OCI-LY7 (cell line): ENCODE measurements at regions not wholly inside any gene's neighbourhood (a gene's known extent, or its start where the extent isn't known, plus 50 kb on each side); places are given as distances from the start of the nearest gene placed in this dataset.

Experiments used
- BruUV-seq: library from RNA; stranded (reverse); fragments of 400-500 nt; replicated peaks from 2 replicates; lab custom pipeline; 2021; lab: Mats Ljungman, UMichigan
- CTCF ChIA-PET: fragments of 300-600 bp; sonication (Branson Sonifier 250); formaldehyde crosslinking; loops from one replicate; lab custom pipeline; 2022; ENCODE audit warnings: antibody characterized with exemption; ENCODE audit not compliant: unreplicated experiment; lab: Charles Lee
- POLR2A ChIA-PET: fragments of 300-600 bp; sonication (Branson Sonifier 250); formaldehyde crosslinking; loops from one replicate; lab custom pipeline; 2022; ENCODE audit warnings: antibody characterized with exemption; lab: Charles Lee
- DNase-seq: peaks from one replicate; pipeline ENCODE4 v3.0.0-alpha.2; 2015; ENCODE audit warnings: low spot score
- H2AFZ ChIP-seq: fragments of 200-600 bp; sonication (generic), shearing (Covaris generic); 2 replicates; pipeline ENCODE4 v1.6.1; 2014; ENCODE audit warnings: mild to moderate bottlenecking, antibody characterized with exemption, low read length, moderate library complexity
- H3K27ac ChIP-seq: fragments of 200-600 bp; sonication (generic); 2 replicates; pipeline ENCODE4 v1.5.1; 2014; ENCODE audit warnings: mixed run types, low read depth, mild to moderate bottlenecking, moderate library complexity, low read length, inconsistent platforms; ENCODE audit not compliant: poor library complexity, severe bottlenecking
- H3K36me3 ChIP-seq: fragments of 200-600 bp; sonication (generic); 2 replicates; pipeline ENCODE4 v1.6.1; 2014; ENCODE audit warnings: mild to moderate bottlenecking, antibody characterized with exemption, low read length, moderate library complexity, mixed read lengths; ENCODE audit not compliant: insufficient read depth
- H3K4me1 ChIP-seq: fragments of 200-600 bp; sonication (generic); 2 replicates; pipeline ENCODE4 v1.5.1; 2014; ENCODE audit warnings: mild to moderate bottlenecking, low read length; ENCODE audit not compliant: insufficient read depth, poor library complexity, severe bottlenecking
- H3K4me2 ChIP-seq: fragments of 200-600 bp; sonication (generic); 2 replicates; pipeline ENCODE4 v1.6.1; 2014; ENCODE audit warnings: mild to moderate bottlenecking, low read length
- H3K4me3 ChIP-seq: fragments of 200-600 bp; sonication (generic); 2 replicates; pipeline ENCODE4 v1.5.1; 2014; ENCODE audit warnings: mild to moderate bottlenecking, low read depth, low read length; ENCODE audit not compliant: poor library complexity, severe bottlenecking
- H3K79me2 ChIP-seq: fragments of 200-600 bp; sonication (generic); 2 replicates; pipeline ENCODE4 v1.6.1; 2016; ENCODE audit warnings: low read depth, mild to moderate bottlenecking, low read length, moderate library complexity, mixed read lengths; ENCODE audit not compliant: insufficient read depth
- H3K9me2 ChIP-seq: fragments of 200-600 bp; sonication (generic); 2 replicates; pipeline ENCODE4 v1.6.1; 2016; ENCODE audit warnings: mild to moderate bottlenecking, low read length, mixed read lengths; ENCODE audit not compliant: insufficient read depth
- H3K9me3 ChIP-seq: fragments of 200-600 bp; sonication (generic); 2 replicates; pipeline ENCODE4 v1.6.1; 2014; ENCODE audit warnings: mild to moderate bottlenecking, mixed run types, low read length, mixed read lengths
- H4K20me1 ChIP-seq: fragments of 200-600 bp; sonication (generic); 2 replicates; pipeline ENCODE4 v1.6.1; 2014; ENCODE audit warnings: mild to moderate bottlenecking, antibody characterized with exemption, low read length, moderate library complexity, mixed read lengths; ENCODE audit not compliant: insufficient read depth
- CTCF ChIP-seq: fragments of 200-600 bp; sonication (generic); conservative IDR thresholded peaks from 2 replicates; pipeline ENCODE4 v1.5.1; 2014; ENCODE audit warnings: mild to moderate bottlenecking, antibody characterized with exemption, low read length, moderate library complexity, mixed read lengths
- EZH2phosphoT487 ChIP-seq: fragments of 200-600 bp; sonication (generic); IDR thresholded peaks from 2 replicates; pipeline ENCODE4 v1.6.1; 2018; ENCODE audit warnings: low read depth, borderline replicate concordance, mild to moderate bottlenecking, mixed run types, antibody characterized with exemption, low read length, moderate library complexity, mixed read lengths
- intact Hi-C: fragments of 100-400 bp; cut with micrococcal nuclease; formaldehyde crosslinking; loops from one replicate; pipeline ENCODE4 v1.10.0; 2022; ENCODE audit not compliant: unreplicated experiment

GRCh38 chr7:31439165-31439564 is 74.7 kb upstream of the ITPRID1 start:
- Histone ChIP-seq H3K36me3 (no peaks in the 10 kb centered on the region), H3K79me2 (no peaks in the 10 kb centered on the region), H3K4me1 (no peaks in the 10 kb centered on the region), H4K20me1 (no peaks in the 10 kb centered on the region), H3K9me3 (no peaks in the 10 kb centered on the region), H2AFZ (no peak overlapping the region), H3K4me3 (no peak overlapping the region), H3K4me2 (no peak overlapping the region), H3K27ac (no peak overlapping the region), H3K9me2 (no peaks in the 10 kb centered on the region)
- POLR2A ChIA-PET, result no interaction called here
- TF ChIP-seq EZH2phosphoT487 (no peak), CTCF (no peak)
- intact Hi-C loops, result no loop called here
- CTCF ChIA-PET, result no interaction called here
- BruUV-seq, result no TSS peak
- no peak for DNase-seq

GRCh38 chr7:31440511-31440910 is 73.4 kb upstream of the ITPRID1 start:
- H3K4me1 ChIP-seq, result no peaks in the 10 kb centered on the region
- H3K36me3 ChIP-seq, result no peaks in the 10 kb centered on the region
- ChIA-PET POLR2A (no interaction called here), CTCF (no interaction called here)
- TF ChIP-seq EZH2phosphoT487 (no peak), CTCF (no peak)
- no peaks in the 10 kb centered on the region for H3K79me2 ChIP-seq
- DNase-seq, result no peak
- intact Hi-C loops, result loop anchor here (10.0 kb wide), 1 partner anchor 194 kb away; no protein-coding TSS in a partner anchor
- H3K27ac ChIP-seq, result no peak overlapping the region
- H4K20me1 ChIP-seq, result no peaks in the 10 kb centered on the region
- no peak overlapping the region for H3K4me3 ChIP-seq
- no peaks in the 10 kb centered on the region for H3K9me3 ChIP-seq
- H3K9me2 ChIP-seq, result no peaks in the 10 kb centered on the region
- BruUV-seq, result no TSS peak
- H2AFZ ChIP-seq, result no peak overlapping the region
- H3K4me2 ChIP-seq, result no peak overlapping the region

- ChIA-PET CTCF (no interaction called here), POLR2A (no interaction called here)
- no peaks in the 10 kb centered on the region for H3K9me2 ChIP-seq
- H3K36me3 ChIP-seq, result no peaks in the 10 kb centered on the region
- no peaks in the 10 kb centered on the region for H3K4me1 ChIP-seq
- no TSS peak for BruUV-seq
- no peak overlapping the region for H3K27ac ChIP-seq
- H4K20me1 ChIP-seq, result no peaks in the 10 kb centered on the region
- no peaks in the 10 kb centered on the region for H3K9me3 ChIP-seq
- no peak overlapping the region for H2AFZ ChIP-seq
- no peaks in the 10 kb centered on the region for H3K79me2 ChIP-seq
- no peak overlapping the region for H3K4me3 ChIP-seq
- no peak overlapping the region for H3K4me2 ChIP-seq
- no peak for DNase-seq
- TF ChIP-seq CTCF (no peak), EZH2phosphoT487 (no peak)
- intact Hi-C loops, result loop anchor here (1.0 to 10.0 kb wide), 3 partner anchors 46 to 294 kb away; no protein-coding TSS in a partner anchor
Measured at GRCh38 chr7:31442626-31443025, 71.3 kb upstream of the ITPRID1 start.
